Epithelial cell of proximal tubule (primary cell): ENCODE measurements at regions not wholly inside any gene's neighbourhood (a gene's known extent, or its start where the extent isn't known, plus 50 kb on each side); places are given as distances from the start of the nearest gene placed in this dataset.

Experiments used
- DNase-seq: peaks from one replicate; pipeline ENCODE4 v3.0.0-alpha.2; 2011; ENCODE audit warnings: low read depth
- H3K4me3 ChIP-seq: 2 replicates; pipeline ENCODE4 v1.5.1; 2011; ENCODE audit warnings: low read depth, mild to moderate bottlenecking, low read length
- TF ChIP-seq, protein P1 (sequence below): conservative IDR thresholded peaks from 2 replicates; pipeline ENCODE4 v1.5.1; 2012; ENCODE audit warnings: low read depth, mild to moderate bottlenecking, low read length

DNA sequence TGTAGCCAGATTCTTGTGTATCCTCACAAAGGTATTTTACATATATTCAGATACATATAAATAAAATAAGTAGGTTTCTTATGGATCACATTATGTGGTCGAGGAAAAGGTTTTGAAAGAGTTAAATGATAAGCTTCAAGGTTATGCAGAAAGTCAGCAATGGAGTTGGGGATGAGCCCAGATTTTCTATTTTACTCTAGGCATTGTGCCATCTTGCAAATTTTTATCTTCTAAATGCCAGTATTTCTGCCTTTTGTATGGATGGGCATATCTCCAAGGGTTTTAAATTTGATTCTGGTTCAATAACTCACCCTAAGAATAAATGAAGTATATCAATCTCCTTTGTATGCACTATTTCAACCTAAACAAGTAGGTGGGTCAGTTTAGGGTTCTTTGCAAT lies 410.7 kb downstream of the DMRTA1 start:
- TF ChIP-seq, protein P1, sequence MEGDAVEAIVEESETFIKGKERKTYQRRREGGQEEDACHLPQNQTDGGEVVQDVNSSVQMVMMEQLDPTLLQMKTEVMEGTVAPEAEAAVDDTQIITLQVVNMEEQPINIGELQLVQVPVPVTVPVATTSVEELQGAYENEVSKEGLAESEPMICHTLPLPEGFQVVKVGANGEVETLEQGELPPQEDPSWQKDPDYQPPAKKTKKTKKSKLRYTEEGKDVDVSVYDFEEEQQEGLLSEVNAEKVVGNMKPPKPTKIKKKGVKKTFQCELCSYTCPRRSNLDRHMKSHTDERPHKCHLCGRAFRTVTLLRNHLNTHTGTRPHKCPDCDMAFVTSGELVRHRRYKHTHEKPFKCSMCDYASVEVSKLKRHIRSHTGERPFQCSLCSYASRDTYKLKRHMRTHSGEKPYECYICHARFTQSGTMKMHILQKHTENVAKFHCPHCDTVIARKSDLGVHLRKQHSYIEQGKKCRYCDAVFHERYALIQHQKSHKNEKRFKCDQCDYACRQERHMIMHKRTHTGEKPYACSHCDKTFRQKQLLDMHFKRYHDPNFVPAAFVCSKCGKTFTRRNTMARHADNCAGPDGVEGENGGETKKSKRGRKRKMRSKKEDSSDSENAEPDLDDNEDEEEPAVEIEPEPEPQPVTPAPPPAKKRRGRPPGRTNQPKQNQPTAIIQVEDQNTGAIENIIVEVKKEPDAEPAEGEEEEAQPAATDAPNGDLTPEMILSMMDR: no peak
- H3K4me3 ChIP-seq: no peak overlapping the region
- DNase-seq: no peak

DNA sequence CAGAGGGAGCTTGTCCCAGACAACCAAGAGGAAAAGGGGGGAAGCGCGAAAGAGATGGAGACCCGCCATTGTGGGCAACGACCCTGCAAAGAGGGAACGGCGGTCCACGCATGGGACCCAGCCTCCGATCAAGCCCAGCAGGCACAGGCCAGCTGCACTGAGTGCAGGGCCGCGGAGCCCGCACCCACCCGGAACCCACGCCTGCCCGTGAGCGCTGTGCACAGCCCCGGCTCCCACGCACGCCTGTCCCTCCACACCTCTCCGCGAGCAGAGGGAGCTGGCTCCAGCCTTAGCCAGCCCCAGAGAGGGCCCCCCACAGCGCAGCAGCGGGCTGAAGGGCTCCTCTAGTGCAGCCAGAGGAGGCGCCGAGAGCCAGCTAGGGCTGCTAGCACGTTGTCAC lies 416.5 kb downstream of the DMRTA1 start:
- no peak overlapping the region for H3K4me3 ChIP-seq
- DNase-seq: no peak
- TF ChIP-seq, protein P1: no peak

DNA sequence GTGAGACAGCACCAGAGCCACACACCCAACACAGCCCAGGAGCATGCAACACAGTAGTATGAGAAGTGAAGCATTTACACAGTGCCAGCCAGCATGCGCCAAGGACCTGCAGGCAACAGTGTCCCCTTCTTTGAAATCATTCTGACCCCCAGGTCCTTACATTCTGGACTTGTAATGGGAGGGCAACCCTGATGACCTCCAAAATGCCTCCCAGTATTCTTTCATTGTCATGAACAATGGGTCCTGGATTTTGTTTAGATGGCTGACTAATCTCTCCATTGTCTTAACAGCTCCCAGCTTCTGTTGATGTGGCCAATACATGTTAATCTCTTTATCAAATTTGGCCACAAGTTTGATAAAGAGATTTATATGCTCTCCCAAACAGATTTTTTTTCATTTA lies 417.1 kb downstream of the DMRTA1 start:
- DNase-seq: no peak
- TF ChIP-seq, protein P1: no peak
- H3K4me3 ChIP-seq: no peak overlapping the region

DNA sequence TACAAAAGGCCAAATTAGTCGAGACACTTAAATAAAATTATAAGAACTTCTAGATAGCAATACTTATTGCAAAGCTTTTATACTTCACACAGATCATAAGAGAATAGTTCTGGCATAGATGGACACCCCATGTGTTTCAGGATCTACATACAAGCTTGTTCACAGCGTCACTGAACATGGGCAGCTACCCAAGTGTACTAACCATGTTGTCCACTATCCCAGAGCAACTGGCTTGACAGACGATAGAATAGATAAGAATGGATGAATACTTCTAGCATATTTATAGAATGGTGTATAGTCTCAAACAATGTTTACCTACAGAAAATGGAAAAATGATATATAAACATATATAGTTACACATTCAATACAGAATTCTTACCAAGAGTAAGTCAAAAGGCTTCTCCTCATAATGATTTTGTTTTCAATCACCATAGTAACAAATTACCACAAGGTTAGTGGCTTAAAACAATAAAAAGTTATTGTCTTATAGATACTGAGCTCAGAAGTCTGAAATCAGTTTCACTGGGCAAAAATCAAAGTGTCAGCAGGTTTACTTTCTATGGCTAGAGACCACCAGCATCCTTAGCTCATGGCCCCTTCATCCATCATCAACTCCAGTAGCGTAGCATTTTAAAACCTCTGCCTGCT lies 446.7 kb downstream of the DMRTA1 start:
- DNase-seq: no peak
- no peak overlapping the region for H3K4me3 ChIP-seq
- TF ChIP-seq, protein P1: no peak

DNA sequence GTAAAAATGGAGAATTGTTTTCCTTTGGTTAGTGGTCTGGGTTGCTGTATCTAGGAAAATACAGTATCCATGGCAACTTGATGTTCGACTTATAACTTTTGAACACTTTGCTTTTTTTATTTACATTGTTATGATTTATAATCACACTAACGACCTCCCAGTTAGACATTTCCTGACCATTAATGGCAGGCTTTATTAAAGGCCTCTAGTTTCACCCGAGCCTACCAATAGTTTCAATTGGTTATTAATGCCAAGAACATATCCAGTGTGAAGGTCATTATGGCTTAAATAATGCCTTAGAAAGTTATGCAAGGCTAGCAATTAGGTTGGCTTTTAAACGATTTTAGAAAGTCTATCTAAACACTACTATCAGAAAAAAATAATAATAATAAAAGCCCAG lies 452.0 kb downstream of the DMRTA1 start:
- no peak overlapping the region for H3K4me3 ChIP-seq
- no peak for DNase-seq
- TF ChIP-seq, protein P1: no peak

DNA sequence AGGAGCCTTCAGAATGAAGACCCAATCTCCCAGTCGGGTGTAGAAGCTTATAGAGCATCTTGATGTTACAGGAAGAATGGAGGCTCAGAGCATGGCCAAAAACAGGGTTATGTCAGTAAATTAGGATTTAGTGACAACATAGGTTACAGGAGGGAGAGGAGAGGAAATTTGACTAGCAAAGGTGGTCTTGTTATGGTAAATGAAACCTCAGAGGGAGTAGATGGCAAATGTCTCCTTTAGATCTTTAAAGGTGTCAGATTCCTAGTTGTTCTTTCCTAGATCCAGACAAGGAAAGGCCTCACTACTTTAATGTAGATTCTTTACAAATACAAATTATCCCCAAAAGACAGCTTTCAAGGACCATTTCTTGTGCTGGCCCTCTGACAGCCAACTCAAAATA lies 465.0 kb downstream of the DMRTA1 start:
- TF ChIP-seq, protein P1: no peak
- no peak overlapping the region for H3K4me3 ChIP-seq
- no peak for DNase-seq

DNA sequence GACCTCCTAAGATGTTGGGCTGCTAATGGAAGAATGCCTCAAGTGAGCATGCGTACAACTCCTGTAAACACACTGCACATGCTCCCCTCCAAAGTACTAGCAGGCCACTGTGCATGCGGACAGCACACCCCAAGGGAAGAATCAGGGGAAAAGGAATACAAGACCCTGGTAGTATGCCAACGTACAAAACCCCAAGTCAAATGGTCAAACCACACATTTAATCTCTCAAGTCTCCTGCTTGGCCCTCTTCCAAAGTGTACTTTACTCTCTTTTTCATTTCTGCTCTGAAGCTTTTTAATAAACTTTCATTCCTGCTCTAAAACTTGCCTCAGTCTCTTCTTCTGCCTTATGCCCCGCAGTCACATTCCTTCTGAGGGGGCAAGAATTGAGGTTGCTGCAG lies 466.4 kb downstream of the DMRTA1 start:
- H3K4me3 ChIP-seq: no peak overlapping the region
- no peak for DNase-seq
- TF ChIP-seq, protein P1: no peak
